ENCODE measurements at regions not wholly inside any gene's neighbourhood (a gene's known extent, or its start where the extent isn't known, plus 50 kb on each side); places are given as distances from the start of the nearest gene placed in this dataset.
A peak's percentile ranks its signal among the peaks of the same experiment; 100 is the strongest.
"Not testable (repeated sequence)": the region's sequence is repeated elsewhere in the genome, so short reads cannot be mapped to it uniquely, and the experiment has no call there.

DNA sequence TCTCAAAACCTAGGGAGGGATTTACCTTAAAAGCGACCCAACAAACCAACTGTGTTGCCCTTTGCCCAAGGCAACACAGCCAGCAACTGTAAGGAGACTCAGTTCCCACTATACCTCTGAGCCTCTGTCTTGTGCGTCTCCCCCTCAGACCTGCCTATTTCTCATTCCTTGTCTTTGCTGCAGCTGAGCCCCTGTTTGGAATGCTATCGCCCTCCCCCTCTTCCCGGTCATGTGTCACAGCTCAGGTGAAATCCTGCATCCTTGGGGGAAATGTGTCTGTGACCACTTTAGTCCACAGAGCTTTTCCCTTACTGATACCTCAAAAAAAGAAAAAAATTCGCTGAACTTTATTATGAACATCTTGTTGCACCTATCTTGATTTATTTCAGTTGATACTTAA, 52.0 kb upstream of the LRIG1 start:
- DNase-seq (ENCODE audit: low read depth, low spot score) = no peak

DNA sequence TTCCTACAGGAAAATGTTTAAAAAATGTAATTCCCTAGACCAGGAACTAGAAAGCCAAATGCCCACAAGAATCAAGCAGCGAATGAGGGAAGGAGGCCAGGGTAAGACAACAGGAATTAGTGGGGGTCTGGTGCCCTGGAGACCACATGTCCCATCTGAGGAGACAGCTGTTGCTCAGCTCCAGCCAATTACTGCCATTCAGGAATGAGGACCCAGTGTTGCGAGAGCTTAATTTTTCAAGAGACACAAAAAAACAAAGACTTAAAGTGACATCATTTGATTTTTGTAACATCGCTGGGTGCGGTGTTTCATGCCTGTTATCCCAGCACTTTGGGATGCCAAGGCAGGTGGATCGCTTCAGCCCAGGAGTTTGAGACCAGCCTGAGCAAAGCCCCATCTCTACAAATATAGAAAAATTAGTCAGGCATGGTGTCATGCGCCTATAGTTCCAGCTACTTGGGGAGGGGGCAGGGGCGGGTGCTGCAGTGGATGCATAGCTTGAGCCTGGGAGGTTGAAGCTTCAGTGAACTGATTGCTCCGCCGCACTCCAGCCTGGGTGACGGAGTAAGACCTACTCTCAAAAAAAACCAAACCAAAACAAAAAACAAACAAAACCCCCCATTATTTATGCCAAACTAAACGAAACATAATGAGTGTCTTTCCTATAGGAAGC, 52.8 kb upstream of the LRIG1 start:
- no peak overlapping the region for H3K27ac ChIP-seq
- no peak for DNase-seq (ENCODE audit: low read depth, low spot score)

More for the DNA sequence above, 52.0 kb upstream of the LRIG1 start:
- H3K27ac ChIP-seq = no peak overlapping the region

DNA sequence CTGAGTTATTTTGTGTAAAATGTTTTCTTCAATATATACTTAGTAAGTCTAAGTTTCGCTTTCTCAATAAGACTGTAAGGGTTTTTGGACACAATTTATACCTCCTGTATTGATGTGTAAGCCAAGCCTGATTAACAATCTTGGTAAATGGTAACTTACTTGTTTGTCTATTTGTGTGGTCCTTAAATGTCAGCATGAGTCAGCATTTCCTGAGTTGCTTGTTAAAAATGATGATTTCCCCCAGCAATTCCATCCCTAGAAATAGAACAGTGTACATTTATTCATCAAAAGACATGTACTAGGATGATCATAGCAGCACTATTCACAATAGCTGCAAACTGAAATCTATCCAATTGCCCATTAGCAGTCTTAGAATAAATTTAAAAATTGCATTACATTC, 53.4 kb upstream of the LRIG1 start:
- DNase-seq (ENCODE audit: low read depth, low spot score) = no peak
- H3K27ac ChIP-seq = no peak overlapping the region

DNA sequence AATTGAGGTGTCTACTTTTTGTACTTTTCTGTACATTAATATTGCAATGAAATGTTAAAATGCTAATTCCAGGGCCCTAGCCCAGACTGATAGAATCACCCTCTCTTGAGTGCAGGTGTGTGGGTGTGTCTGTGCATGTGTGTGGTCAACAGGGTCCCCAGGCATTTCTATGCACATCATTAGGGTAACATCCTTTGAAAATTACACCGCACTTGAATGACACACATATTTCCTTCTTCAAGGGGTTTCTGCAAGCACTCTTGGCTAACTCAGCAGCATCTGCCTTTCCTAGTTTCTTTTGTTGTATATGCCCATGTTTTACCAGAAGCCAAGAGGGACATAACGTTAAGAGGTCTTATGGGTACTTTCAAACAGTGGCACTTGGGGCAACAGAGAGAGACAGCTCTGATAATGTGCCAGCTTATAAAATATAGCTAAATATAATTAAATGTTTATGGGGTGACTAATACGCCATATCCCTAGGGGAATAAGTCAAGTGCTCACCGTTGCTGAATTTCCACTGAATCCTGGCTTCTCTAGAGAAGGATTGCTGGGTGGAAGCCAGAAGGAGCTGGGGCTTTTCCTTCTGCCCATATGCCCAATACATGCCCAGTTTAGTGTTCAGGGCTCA, 54.5 kb upstream of the LRIG1 start:
- no peak for DNase-seq (ENCODE audit: low read depth, low spot score)
- H3K27ac ChIP-seq = no peak overlapping the region

DNA sequence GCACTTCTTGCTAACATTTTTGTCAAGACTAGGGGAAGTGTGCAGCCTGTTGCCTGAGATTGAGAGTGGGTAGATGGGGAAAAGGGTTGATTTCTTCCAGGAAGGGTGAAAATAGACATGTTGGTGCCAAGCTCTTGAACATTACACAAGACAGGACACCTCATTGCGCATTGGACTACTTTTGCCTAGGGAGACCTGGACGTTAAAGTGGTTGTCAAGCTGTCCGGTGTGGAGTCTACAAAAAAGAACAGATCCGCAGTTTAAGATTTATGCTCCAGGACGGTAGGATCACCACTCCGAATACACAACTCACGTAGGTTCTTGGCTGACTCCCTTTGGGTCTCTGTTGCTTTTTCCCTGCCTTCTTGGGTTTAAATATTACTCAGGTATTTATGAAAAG, 56.3 kb upstream of the LRIG1 start:
- no peak for DNase-seq (ENCODE audit: low read depth, low spot score)
- H3K27ac ChIP-seq = no peak overlapping the region

DNA sequence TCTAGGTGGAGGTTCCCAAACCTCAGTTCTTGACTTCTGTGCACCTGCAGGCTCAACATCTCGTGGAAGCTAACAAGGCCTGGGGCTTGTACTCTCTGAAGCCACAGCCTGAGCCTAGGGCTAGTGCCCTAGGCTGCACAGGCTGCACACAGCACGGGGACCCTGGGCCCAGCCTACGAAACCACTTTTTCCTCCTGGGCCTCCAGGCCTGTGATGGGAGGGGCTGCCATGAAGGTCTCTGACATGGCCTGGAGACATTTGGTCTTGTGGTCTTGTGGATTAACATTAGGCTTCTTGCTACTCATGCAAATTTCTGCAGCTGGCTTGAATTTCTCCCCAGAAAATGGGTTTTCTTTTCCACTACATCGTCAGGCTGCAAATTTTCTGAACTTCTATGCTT, 59.1 kb upstream of the LRIG1 start:
- H3K27ac ChIP-seq; DNase-seq (ENCODE audit: low read depth, low spot score): not testable (repeated sequence)

DNA sequence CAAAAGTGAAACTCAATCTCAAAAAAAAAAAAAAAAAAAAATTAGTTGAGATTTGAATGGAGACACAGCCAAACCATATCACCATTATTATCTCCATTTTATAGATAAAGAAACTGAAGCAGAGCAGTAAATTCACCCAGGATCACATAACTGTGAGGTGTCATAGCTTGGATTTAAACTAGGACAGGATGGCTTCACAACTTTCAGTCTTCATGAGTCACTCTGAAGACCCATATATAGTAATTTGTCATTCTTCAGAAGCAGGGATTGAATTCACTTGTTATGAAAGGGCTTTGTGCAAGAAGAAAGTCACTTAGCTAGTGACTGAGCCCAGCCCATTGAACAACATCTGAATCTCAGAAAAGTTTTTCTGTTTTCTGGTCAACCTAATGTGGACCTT, 60.5 kb upstream of the LRIG1 start:
- no peak for DNase-seq (ENCODE audit: low read depth, low spot score)
- H3K27ac ChIP-seq = no peak overlapping the region

DNA sequence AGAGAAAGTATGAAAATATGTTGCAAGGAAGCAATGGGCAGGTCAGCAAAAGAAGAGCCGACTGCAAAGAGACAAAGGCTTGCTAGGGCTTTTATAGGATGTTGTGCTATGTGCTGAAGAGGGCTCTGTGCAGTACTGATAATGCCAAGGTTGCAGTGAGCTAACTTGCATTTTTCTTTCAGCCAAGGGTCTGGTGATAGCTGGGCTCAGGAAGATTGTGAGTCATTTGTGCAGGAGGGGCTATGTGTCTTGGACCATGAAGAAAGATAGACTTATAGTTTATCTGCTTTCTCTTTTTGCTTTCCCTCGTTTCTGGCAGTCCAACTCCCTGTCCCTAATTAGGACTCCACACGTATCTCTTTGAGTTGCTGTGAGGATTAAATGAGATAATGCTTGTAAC, 64.5 kb upstream of the LRIG1 start:
- DNase-seq (ENCODE audit: low read depth, low spot score) = no peak
- H3K27ac ChIP-seq = no peak overlapping the region

DNA sequence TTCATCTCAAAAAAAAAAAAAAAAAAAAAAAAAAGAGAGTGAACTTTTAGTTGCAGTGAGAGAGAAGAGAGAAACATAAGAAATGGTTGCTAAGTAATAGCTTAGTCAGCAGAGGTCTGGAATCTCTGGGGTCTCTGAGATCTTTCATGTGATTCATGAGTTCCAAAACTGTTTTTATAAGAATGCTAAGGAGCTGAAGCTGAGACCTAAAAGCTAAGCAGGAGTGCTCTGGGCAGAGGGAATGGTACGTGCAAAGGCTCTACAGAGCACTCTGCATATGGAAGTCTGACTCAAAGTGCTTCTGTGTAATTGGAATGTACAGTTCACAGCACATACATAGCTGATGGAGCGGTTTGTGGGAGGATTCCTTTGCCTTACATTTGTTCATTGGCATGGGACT, 66.3 kb upstream of the LRIG1 start:
- no peak for DNase-seq (ENCODE audit: low read depth, low spot score)
- H3K27ac ChIP-seq = no peak overlapping the region

DNA sequence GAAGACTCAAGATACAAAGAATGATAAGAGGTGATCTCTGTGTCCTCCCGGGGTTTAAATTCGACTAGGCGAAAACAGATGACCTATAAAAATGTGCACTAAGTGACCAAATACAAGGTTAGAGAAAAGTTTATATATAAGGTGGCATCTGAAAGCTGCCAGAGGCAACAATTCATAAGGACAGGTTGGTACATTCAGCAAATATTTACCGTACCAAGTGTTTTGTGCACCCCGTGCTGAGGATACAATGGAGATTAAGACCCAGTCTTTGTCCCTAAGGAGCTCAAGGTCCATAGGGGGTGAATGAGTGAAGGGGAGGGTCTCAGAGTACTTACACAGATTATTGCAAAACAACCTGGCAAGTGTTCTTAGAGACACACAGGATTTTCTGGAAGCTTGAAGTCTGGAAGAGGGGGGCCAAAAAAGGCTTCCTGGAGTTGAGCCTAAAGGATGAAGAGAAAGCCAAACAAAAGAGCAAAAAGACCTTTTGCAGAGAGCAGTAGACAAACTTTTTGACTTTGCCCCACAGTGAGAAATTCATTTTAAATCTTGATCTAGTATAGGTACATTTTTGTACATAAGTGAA, 71.4 kb upstream of the LRIG1 start:
- DNase-seq (ENCODE audit: low read depth, low spot score) = no peak
- no peak overlapping the region for H3K27ac ChIP-seq

DNA sequence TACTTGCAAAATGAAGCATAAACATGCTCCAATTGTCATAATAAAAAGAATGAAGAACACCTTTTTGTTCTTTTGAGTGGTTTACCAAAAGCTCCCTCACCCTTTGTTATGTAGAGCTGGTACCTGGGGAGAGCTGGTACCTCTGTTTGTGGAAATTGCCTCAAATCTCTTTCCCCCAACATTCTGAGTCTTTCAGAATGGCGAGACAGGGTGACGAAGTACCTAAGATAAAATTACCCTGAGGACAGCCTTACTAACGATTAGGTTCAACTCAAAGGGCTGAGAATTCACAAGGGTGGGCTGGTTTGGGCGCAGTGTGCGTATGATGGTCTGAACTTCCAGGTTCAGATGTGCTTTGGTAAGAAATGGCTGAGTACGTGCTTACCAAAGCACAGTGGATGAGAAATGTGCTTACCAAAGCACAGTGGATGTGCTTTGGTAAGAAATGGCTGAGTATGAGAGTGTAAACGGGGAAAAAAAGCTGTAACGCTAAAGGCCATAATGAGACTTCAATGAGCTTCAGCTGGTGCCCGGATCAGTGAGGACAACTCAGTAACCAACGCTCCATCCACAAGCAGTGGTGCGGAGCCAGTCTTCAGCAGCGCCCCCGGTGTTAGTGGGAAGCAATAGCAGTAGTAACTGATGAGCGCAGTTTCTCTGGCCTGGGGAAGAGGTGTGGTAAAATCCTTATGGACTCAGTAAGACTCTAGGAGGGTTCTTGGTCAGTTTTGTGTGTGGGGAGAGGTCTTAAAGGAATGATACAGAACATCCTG, 72.3 kb upstream of the LRIG1 start:
- no peak for DNase-seq (ENCODE audit: low read depth, low spot score)
- H3K27ac ChIP-seq = no peak overlapping the region

DNA sequence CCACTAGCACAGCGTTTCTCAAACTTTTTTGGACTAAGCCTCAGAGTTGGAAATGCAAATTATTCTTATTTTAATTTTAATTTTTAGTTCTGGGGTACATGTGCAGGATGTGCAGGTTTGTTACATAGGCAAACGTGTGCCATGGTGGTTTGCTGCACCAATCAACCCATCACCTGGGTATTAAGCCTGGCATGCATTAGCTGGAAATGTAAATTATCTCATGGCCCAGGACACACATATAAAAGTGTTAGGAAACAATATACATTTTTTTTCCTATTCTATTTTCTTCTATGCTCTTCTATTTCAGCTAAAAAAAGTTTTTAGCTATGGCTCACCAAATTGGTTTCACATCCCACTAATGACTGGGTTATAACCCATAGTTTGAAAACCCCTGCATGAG, 73.3 kb upstream of the LRIG1 start:
- no peak for DNase-seq (ENCODE audit: low read depth, low spot score)
- no peak overlapping the region for H3K27ac ChIP-seq

DNA sequence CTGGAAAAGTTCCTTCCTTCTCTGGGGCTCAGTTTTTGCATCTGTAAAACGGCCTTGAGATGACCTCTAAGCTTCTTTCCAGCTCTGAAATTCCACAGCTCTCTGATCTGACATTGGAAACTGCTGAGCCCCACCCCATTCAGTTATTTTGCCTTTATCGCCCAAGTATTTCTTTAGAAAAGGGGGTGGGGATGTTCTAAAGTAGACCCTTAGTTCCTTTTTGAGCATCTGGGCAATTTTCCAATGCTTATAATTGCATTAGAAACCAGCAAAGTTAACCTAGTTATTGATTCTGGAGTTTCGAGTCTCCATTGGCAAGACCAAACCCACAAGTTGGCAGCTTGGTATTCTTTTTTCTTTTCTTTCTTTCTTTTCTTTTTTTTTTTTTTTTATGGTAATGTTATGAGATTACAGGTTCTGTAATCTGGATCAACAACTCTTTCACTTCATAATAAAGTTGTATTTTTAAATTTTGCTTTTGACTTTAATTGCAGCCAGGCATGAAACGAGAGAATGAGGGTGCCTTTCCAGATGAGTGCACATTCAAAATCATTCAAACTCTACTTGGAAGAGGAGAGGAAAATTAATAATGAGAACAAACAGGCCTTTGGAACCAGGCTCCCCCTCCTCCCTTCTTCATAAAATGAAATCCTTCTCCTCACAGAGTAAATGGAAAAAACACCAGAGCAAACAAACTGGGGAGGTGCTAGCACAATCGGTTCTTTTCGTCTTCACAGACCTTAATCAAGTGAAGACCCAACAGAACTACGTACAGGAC, 76.8 kb upstream of the LRIG1 start:
- no peak overlapping the region for H3K27ac ChIP-seq
- DNase-seq (ENCODE audit: low read depth, low spot score) = no peak

DNA sequence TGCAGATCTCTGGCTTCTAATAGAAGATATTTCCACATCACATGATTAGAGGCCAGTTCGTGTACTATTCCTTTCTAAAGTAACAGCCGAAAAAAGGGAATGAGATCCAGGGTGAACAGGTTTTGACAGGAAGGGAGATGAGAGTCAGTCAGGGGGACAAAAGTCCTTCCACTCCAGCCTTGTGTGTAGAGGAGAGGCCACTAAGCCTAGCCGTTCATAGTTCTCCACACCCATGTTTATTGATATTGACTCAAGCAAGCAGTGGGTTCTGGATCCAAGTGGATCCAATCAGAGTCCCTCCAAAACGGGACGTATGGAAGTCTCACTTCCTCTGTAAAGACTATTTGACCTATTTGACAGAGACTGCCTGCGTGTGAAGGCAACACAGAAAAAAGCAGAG, 80.4 kb upstream of the LRIG1 start:
- DNase-seq (ENCODE audit: low read depth, low spot score) = no peak
- no peak overlapping the region for H3K27ac ChIP-seq

DNA sequence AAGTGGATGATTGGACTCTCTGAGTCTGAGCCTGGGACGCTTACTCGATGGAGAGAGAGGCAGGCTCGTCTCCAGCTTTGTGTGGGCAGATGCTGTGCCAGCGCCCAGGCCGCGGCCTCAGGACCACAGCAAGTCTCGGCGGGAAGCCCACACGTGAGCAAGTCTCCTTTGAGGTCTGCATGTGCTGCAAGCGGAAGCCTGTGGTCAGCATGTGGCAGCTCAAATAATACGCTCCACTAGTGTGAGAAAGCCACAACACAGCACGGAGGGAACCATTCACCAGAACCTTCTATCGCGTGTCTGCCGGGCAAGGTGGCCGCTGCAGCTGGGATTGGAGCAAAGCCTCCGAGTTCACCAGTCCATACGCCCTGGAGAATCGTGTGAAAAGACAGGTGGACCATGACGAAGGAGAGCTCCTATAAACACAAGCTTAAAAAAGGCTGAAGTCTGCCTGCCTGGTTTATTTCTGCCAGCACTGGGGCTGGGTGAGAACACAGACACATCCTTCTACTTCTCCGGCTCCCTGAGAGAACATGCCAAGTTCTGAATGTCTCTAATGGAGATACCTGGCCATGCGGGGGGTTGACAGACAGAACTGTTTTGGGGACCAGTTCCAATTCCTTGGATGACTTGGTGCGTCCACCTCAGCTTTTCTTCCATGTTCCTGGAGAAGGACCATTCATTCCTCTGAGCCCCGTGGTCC, 82.0 kb upstream of the LRIG1 start:
- no peak overlapping the region for H3K27ac ChIP-seq
- DNase-seq (ENCODE audit: low read depth, low spot score) = no peak

DNA sequence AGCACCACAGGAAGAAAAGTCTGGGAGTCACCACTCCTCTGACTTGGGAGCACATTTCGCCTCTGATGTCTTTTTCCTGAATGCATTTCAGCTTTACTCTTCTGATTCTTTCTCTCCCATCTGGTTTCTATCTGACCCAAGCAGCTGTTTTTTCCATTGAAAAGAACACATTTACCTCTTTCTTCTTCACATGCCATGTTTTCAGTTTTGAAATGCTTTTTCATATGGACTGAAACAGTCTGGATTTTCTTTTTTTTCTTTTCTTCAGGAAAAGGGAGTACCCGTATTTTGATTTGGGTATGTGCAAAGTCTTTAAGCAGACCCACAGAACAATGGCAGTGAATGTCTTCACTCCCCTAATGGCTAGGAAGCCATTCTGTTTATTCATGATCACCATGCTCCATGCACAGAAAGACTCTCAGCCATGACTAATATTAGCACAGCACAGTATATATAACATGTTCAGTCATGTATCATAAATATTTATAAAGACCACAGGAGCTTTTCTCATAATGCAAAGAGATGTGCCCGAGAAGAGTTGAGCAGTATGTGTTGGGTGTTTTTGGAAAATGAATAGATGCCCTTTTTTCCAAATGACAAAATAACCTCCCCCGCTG, 82.7 kb upstream of the LRIG1 start:
- no peak overlapping the region for H3K27ac ChIP-seq
- DNase-seq (ENCODE audit: low read depth, low spot score) = no peak

DNA sequence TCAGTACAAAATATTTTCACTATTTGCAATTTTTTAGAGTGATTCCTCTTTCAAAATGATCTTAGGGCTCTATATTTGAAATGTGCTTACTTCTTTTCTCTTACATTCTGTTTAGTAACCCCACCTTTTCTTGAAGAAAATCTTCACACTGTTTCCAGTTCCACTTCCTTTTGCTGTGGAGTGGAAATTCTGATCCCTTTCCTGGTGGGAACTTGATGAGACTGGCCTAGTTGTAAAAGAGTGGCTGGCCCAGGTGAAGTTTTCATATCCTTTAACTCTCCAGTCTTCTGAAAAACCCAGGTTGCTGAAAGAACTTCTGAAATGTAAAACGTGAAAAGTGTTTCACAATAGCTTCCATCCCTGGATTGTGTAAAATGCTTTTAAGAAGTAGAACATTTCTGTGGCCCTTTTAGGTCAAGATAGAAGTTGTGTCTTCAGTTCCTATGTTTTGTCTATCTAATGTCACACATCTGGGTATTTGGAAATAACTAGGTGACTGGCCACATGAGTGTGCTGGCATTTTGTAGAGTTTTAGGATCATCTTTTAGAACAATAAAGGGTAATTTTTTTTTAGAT, 84.8 kb upstream of the LRIG1 start:
- no peak for DNase-seq (ENCODE audit: low read depth, low spot score)
- no peak overlapping the region for H3K27ac ChIP-seq

DNA sequence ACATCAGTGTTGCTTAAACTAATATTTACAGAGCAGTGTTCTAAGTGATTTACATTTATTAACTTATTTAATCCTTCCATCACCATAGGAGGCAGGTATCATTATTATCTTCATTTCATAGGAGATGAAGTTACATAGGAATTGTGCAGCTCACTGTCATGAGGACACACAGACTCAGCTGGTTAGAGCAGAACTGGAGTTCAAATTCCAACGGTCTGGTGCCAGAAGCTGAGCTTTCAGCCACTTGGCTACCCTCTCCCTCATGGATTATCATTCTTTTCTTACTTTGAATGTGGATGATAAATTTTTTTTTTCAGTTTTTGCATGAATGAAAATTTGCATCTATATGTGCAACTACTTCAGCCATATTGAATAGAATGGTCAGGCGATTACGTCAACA, 86.0 kb upstream of the LRIG1 start:
- no peak overlapping the region for H3K27ac ChIP-seq
- no peak for DNase-seq (ENCODE audit: low read depth, low spot score)

DNA sequence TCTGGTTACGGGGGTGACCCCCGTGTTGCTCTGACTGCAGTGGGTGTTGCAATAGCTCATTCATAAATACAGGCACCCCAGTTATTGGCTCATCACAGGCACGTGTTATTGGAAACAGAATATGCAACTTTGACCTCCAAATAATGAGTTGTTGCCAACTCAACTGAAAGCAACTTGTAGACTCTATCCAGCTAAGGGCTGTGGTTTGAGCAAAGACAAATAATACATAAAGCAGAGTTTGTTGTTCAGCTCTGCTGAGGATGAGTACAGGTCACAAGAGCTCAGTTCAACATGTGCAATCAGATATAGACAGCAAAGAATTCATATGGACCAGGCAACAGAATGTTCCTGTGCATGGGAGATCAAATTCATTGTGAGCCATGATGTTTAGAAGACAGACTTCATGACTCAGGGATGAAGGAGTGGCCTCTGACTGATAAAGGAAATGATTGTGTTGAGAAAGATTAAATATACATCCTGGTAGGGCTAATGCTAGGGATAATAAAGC, 87.6 kb upstream of the LRIG1 start:
- H3K27ac ChIP-seq = peak overlapping the region; percentile 33
- DNase-seq (ENCODE audit: low read depth, low spot score) = no peak
